ENCODE measurements at regions not wholly inside any gene's neighbourhood (a gene's known extent, or its start where the extent isn't known, plus 50 kb on each side); places are given as distances from the start of the nearest gene placed in this dataset.

GRCh38 chr15:70189826-70190695 lies 92.3 kb upstream of the TLE3 start:
- no peak for DNase-seq (ENCODE audit: low read depth, low spot score)

- no peak for DNase-seq (ENCODE audit: low read depth, low spot score)
Measured at GRCh38 chr15:70188286-70188685, 90.6 kb upstream of the TLE3 start.

DNA sequence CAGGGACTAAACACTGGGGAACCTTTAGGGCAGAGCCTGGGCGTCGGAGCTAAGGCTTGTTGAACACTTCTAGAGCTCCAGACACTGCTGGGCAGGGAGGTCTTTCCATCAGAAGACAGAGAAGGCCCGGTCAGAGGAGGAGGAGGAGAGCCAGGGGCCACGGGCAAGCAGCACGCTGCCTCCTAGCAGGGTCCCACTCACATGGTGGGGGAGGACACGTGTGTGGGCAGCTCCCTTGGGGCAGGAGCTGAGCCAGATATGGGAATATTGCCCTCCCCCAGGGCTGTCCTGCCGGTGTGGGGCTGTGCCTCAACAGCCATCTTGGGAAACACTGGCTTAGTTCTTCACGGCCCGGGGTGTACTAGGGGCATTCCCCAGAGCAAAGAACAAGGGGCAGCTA lies 89.6 kb upstream of the TLE3 start:
- DNase-seq (ENCODE audit: low read depth, low spot score) = no peak

DNA sequence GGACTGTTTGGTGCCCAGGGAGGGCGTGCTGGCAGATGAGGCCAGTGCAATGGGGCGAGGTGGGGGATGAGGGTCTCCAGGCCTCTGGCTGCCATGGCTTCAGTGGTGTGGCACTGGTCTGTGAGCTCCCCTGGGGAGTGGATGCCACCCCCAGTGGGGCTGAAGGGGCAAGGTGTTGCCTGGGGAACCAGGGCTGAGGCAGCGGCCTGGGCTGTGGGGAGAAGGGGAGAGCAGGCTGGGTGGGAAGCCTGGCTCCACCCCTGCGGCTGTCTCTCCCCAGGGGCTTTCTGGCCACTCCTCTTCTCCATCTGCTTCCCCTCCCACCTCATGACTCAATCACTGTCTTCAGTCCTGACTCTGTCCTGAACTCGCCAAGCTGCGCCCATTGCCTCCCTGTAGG lies 88.4 kb upstream of the TLE3 start:
- no peak for DNase-seq (ENCODE audit: low read depth, low spot score)

GRCh38 chr15:70185251-70185711 lies 87.6 kb upstream of the TLE3 start:
- DNase-seq (ENCODE audit: low read depth, low spot score) = no peak

DNA sequence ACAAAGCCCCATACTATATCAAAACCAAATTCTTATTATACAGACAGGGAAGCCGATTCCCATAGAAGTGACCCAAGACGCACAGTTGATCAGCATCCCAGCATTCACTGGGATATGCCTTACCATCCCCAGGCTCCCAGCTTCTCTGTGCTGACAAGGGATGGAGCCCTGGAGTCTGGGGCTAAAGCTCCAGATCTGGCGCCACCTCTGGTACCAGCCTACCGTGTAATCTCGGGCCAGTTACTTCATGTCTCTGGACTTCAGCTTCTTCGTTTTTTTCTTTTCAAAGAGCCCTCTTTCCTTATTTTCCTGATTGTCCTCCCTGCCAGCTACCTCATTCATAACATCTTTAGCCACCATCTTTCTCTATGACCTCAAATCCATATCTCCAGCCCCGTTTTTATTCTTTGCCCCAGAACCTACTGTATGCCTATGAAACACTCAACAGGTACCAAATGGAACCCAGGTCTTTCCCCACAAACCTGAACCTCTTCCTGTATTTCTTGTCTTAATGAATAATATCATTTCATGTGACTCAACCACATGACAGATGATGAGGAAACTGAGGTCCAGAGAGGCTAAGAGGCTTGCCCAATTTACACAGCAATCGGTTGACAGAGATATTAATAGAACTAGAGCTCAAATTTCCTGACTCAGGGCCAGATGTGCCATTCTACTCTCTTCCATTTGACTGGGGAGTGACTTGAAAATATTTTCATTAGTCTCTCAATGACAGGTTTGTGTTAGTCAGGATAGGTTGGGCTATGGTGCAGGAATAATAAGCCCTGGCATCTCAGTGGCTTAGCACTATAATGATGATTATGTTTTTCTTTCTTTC lies 85.4 kb upstream of the TLE3 start:
- no peak for DNase-seq (ENCODE audit: low read depth, low spot score)

- no peak for DNase-seq (ENCODE audit: low read depth, low spot score)
Measured at GRCh38 chr15:70181626-70182255, 84.0 kb upstream of the TLE3 start.

- no peak for DNase-seq (ENCODE audit: low read depth, low spot score)
Measured at GRCh38 chr15:70180186-70180875, 82.6 kb upstream of the TLE3 start.

GRCh38 chr15:70179309-70179892 lies 81.7 kb upstream of the TLE3 start:
- DNase-seq (ENCODE audit: low read depth, low spot score) = no peak

GRCh38 chr15:70178335-70179084 lies 80.8 kb upstream of the TLE3 start:
- DNase-seq (ENCODE audit: low read depth, low spot score) = no peak

GRCh38 chr15:70172566-70173225 lies 75.0 kb upstream of the TLE3 start:
- no peak for DNase-seq (ENCODE audit: low read depth, low spot score)

GRCh38 chr15:70172124-70172523 lies 74.4 kb upstream of the TLE3 start:
- DNase-seq (ENCODE audit: low read depth, low spot score) = no peak

DNA sequence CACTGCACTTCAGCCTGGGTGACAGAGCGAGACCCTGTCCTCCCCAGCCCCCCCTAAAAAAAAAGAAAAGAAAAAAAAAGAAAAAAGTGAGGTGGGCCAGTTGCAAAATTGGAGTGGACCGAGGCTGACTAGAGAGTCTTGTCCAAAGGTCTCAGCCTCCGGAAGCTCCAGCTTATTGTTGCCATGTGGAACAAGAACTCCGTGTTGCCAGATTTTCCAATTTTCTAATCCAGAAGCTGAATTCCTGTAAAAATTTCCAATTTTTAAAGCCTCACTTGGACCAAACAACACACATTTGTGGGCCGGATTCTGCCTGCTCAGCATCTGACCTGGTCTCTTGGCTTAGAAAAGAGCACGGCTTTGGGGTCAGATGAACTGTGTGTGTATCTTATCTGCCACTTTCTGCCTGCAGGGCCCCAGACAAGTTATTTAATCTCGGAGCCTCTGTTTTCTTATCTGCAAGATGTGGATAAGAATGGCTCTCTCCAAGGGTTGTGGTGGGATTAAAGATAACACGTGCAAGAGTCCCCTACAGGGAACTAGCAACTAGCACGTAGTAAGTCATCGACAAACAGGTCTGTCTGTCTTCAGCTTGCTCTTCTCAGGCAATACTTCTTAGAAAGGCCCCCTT lies 73.7 kb upstream of the TLE3 start:
- no peak for DNase-seq (ENCODE audit: low read depth, low spot score)

DNA sequence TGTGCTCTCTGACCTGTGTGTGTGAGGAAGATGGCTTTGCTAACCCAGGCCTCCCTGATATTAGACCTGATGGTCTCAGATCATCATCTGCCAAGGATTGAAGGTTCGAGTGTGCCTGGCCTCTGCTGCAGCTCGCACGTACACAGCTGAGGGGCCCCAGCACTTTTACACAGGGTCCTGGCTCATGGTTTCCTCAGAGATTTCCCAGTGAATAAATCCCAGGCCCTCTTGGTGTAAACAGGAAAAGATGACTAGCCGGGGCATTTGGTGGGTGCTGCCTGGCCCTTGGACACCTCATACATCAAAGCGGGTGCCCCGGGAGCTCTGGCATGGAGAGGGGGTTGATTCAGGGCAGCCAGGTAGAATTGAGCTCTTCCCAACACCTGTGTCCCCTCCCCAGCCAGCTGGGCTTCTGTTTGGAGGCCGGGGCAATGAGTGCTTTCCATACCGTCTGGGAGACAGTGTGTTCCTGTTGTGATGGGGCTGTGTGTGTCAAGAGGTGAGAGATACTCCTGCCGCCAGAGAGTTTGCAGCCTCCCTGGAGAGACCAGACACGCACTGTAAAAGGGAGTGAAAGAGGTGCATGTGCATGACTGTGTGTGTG lies 72.5 kb upstream of the TLE3 start:
- no peak for DNase-seq (ENCODE audit: low read depth, low spot score)

DNA sequence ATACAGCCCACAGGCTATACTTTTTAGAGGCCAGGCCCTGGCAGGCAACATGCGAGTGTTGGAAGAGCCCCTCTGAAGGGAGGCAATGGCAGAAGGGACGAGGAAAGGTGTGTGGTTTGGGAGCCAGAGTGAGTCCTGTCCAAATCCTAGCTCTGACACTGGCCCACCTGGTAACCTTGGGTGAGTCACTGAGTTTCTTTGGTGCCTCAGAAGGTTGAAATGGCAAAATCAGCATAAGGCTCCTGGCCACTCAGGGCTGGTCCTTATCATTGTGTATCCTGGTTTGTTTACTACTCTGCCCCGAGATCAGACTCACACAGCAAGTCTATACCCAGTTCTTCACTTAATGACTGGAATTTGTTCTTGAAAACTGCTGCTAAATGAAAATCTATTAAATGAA lies 71.4 kb upstream of the TLE3 start:
- DNase-seq (ENCODE audit: low read depth, low spot score) = no peak

- DNase-seq (ENCODE audit: low read depth, low spot score) = no peak
Measured at GRCh38 chr15:70167155-70167554, 69.4 kb upstream of the TLE3 start.

DNA sequence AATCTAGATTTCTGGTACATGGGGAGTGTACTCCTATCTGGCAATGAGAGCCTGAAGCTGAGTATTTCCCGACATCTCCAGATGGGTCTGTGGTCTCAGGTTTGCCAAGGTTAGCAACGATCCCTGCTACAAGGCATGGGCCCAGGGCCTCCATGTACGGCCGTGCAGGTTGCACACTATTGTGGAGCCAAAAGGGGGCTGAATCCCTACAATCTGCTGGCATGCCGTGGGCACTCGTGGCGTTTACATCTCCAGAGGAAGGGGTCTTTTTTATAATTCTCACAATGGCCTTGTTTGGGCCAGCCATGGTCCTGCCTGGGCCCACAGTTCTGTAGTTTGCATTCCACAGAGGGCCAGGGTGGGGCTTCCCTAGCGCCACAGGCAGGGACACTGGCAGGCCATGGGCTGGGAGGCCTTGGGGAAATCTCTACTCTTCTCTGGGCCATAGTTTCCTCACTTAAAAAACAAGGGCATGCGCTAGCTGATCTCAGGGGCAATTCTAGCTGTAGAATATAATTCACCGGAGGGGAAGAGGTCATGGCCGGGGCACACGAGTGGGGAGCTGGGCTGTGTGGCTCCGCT lies 68.9 kb upstream of the TLE3 start:
- no peak for DNase-seq (ENCODE audit: low read depth, low spot score)

DNA sequence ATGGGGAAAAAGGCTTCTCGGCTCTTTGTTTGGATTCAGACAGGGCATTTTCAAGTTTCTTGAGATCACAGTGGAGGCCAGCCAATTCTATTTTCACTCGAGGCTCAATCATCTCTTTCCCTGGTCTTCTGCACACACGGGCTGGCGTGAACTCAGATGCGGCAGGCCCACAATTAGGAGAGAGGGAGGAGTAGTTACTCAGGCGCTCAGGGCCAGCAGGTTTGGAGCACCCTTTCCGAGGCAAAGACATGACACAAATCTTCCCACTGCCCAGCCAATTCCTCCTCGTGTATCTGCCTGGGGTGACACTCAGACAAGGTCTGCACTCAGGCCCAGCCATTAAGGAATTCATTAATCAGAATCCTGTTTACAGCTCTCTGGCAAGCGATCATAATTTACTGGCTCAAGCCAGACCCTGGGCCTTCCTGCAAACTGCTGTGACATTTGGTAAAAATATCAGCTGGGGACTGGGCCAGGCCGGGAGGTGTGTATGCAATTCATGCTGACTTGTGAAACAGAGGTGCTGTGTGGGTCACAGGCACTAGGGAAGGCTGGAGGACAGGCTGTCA lies 68.1 kb upstream of the TLE3 start:
- no peak for DNase-seq (ENCODE audit: low read depth, low spot score)

Data from iPS DF 19.7 (cell line).